ENCODE measurements at regions not wholly inside any gene's neighbourhood (a gene's known extent, or its start where the extent isn't known, plus 50 kb on each side); places are given as distances from the start of the nearest gene placed in this dataset.

GRCh38 chr5:167573370-167574127, 717.9 kb upstream of the WWC1 start:
- H3K9me2 ChIP-seq (replicated peaks; ENCODE audit: insufficient read depth, low read length), result no peaks in the 10 kb centered on the region
- TF ChIP-seq CTCF (IDR thresholded peaks at IDR 0.05; ENCODE audit: insufficient read depth, low read length, poor library complexity, severe bottlenecking) (no peak), EZH2phosphoT487 (conservative IDR thresholded peaks at IDR 0.05; ENCODE audit: low read length) (no peak)
- no peak overlapping the region for H3K27ac ChIP-seq (ENCODE audit: low read depth, low read length)
- no peaks in the 10 kb centered on the region for H4K20me1 ChIP-seq (ENCODE audit: low read depth, low read length)
- no peaks in the 10 kb centered on the region for H3K27me3 ChIP-seq (ENCODE audit: low read length)
- H3K36me3 ChIP-seq (ENCODE audit: low read length), result no peaks in the 10 kb centered on the region
- no peak overlapping the region for H3K9ac ChIP-seq (ENCODE audit: low read length)
- H3K9me3 ChIP-seq (ENCODE audit: insufficient read depth, low read length), result no peaks in the 10 kb centered on the region
- H3K79me2 ChIP-seq (ENCODE audit: insufficient read depth, low read length), result no peaks in the 10 kb centered on the region
- H3F3A ChIP-seq (ENCODE audit: insufficient read depth), result no peaks in the 10 kb centered on the region
- H3K4me3 ChIP-seq (ENCODE audit: insufficient read depth, low read length, poor library complexity, severe bottlenecking), result no peak overlapping the region
- no peak overlapping the region for H2AFZ ChIP-seq (ENCODE audit: low read depth, low read length, severe bottlenecking)
- no peak overlapping the region for H3K4me2 ChIP-seq (ENCODE audit: low read depth, low read length, poor library complexity, severe bottlenecking)

GRCh38 chr5:167574464-167574863, 717.0 kb upstream of the WWC1 start:
- no peak overlapping the region for H3K9ac ChIP-seq (ENCODE audit: low read length)
- no peak overlapping the region for H2AFZ ChIP-seq (ENCODE audit: low read depth, low read length, severe bottlenecking)
- no peaks in the 10 kb centered on the region for H3K9me3 ChIP-seq (ENCODE audit: insufficient read depth, low read length)
- TF ChIP-seq EZH2phosphoT487 (conservative IDR thresholded peaks at IDR 0.05; ENCODE audit: low read length) (no peak), CTCF (IDR thresholded peaks at IDR 0.05; ENCODE audit: insufficient read depth, low read length, poor library complexity, severe bottlenecking) (no peak)
- no peaks in the 10 kb centered on the region for H3K79me2 ChIP-seq (ENCODE audit: insufficient read depth, low read length)
- H3K36me3 ChIP-seq (ENCODE audit: low read length), result no peaks in the 10 kb centered on the region
- no peaks in the 10 kb centered on the region for H3K9me2 ChIP-seq (replicated peaks; ENCODE audit: insufficient read depth, low read length)
- H4K20me1 ChIP-seq (ENCODE audit: low read depth, low read length), result no peaks in the 10 kb centered on the region
- no peak overlapping the region for H3K27ac ChIP-seq (ENCODE audit: low read depth, low read length)
- H3K4me3 ChIP-seq (ENCODE audit: insufficient read depth, low read length, poor library complexity, severe bottlenecking), result no peak overlapping the region
- no peak overlapping the region for H3K4me2 ChIP-seq (ENCODE audit: low read depth, low read length, poor library complexity, severe bottlenecking)
- H3F3A ChIP-seq (ENCODE audit: insufficient read depth), result no peaks in the 10 kb centered on the region
- no peaks in the 10 kb centered on the region for H3K27me3 ChIP-seq (ENCODE audit: low read length)

GRCh38 chr5:167575330-167575729, 716.1 kb upstream of the WWC1 start:
- no peak for TF ChIP-seq CTCF (IDR thresholded peaks at IDR 0.05; ENCODE audit: insufficient read depth, low read length, poor library complexity, severe bottlenecking)
- TF ChIP-seq EZH2phosphoT487 (conservative IDR thresholded peaks at IDR 0.05; ENCODE audit: low read length), result no peak
- Histone ChIP-seq H3K36me3 (ENCODE audit: low read length) (no peaks in the 10 kb centered on the region), H3K9ac (ENCODE audit: low read length) (no peak overlapping the region), H4K20me1 (ENCODE audit: low read depth, low read length) (no peaks in the 10 kb centered on the region), H3K4me3 (ENCODE audit: insufficient read depth, low read length, poor library complexity, severe bottlenecking) (no peak overlapping the region), H3K9me3 (ENCODE audit: insufficient read depth, low read length) (no peaks in the 10 kb centered on the region), H2AFZ (ENCODE audit: low read depth, low read length, severe bottlenecking) (no peak overlapping the region), H3F3A (ENCODE audit: insufficient read depth) (no peaks in the 10 kb centered on the region), H3K79me2 (ENCODE audit: insufficient read depth, low read length) (no peaks in the 10 kb centered on the region), H3K27ac (ENCODE audit: low read depth, low read length) (no peak overlapping the region), H3K4me2 (ENCODE audit: low read depth, low read length, poor library complexity, severe bottlenecking) (no peak overlapping the region), H3K9me2 (replicated peaks; ENCODE audit: insufficient read depth, low read length) (no peaks in the 10 kb centered on the region), H3K27me3 (ENCODE audit: low read length) (0 out of 2 replicates have a peak, but pooled peaks cover 3% of the 10 kb centered on the region)

All from SU-DHL-6 (cell line).